Left cardiac atrium (tissue), 4 donors: ENCODE measurements at regions not wholly inside any gene's neighbourhood (a gene's known extent, or its start where the extent isn't known, plus 50 kb on each side); places are given as distances from the start of the nearest gene placed in this dataset.

Experiments used
- ATAC-seq, 2 donors: fragments of 200-7000 bp; cut with Tn5 transposase; one replicate each; pipeline ENCODE4 v1.9.1; 2020; ENCODE audit warnings: mild to moderate bottlenecking in 2 of 2, moderate library complexity in 2 of 2
- DNase-seq: peaks from one replicate; pipeline ENCODE4 v3.0.0-alpha.2; 2020
- intact Hi-C, 2 donors: fragments of 100-400 bp; cut with DNase I; formaldehyde crosslinking; loops; one replicate each; pipeline versions ENCODE4 v1.14.1 to v1.15.1; 2022 to 2023
- donor health status: DM: no; HTN: yes; CAD: no.
- donor health status: DM: no; HTN: yes; CAD: no; lungs with severe emphysema.
- donor health status: DM: yes; HTN: yes; CAD: no.
- donor health status: Dilated cardiomyopathy.

GRCh38 chr5:101440173-101440572 lies 537.1 kb upstream of the ST8SIA4 start:
- DNase-seq (no peak), ATAC-seq (no peak)
- intact Hi-C loops: no loop called here

GRCh38 chr5:101437351-101437750 lies 534.3 kb upstream of the ST8SIA4 start:
- intact Hi-C loops: no loop called here
- no peak for DNase-seq
- ATAC-seq: no peak

DNA sequence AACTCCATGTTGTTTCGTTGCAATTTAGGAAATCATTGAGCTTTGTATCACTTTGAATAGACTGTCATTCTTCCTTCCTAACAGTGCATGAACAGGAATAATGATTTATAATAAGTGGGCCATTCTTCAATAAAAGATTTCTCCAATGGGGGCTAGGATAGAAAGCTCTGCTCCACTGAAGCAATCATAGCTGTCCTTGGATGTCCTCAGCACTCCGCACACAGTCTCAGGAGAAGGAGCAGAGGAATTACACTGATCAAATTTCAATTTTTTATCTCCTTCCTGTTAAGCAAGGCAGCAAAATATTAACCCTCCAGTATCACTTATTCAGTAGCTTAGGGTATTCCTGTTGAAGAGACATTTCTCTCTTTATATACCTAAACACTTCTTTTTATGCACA lies 532.7 kb upstream of the ST8SIA4 start:
- DNase-seq: no peak
- intact Hi-C loops: no loop called here
- no peak for ATAC-seq

DNA sequence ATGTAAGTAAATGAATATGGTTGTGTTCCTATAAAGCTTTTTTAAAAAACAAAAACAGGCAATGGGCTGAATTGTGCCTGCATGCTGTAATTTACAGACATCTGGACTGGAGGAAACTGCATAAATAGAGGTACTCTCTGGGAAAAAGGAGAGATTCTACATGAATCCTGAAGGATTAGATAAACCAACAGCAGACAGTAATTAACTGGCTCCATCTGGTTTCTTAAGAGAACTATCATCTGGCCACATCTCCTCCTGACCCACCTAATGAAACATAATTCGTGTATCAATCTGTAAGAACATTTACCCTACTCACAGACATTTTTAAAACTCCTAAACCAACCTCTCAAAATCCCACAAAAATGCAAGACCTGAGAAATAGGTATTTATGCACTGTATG lies 528.1 kb upstream of the ST8SIA4 start:
- intact Hi-C loops: no loop called here
- DNase-seq: no peak
- no peak for ATAC-seq

DNA sequence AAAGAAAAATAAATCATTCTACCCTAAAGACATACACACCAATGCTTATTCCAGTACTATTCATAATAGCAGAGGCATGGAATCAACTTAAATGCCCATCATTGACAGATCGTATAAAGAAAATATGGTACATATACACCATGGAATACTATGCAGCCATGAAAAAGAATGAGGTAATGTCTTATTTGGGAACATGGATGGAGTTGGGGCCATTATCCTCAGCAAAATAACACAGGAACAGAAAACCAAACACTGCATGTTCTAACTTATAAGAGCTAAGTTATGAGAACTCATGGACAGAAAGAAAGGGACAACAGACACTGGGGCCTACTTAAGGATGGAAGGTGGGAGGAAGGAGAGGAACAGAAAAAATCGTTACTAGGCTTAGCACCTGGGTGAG lies 527.5 kb upstream of the ST8SIA4 start:
- DNase-seq: no peak
- ATAC-seq: no peak
- intact Hi-C loops: no loop called here

DNA sequence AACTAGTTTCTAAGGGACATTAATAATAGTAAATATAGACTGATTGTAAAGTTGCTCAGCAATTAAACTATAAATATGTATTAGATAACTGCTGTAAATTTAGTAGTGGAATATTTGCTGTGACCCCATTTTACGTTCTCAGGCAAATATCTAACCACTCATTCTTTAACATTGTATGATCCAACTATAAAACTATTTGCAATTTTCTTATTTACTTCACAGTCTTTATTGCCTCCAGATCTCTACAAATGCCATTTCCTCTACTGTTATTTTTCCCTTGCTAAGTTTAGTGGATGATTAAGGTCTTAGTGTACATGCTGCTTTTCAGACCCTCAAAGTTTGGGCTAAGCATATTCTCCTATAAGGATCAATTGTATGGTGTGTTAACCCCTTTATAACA lies 526.2 kb upstream of the ST8SIA4 start:
- ATAC-seq (no peak), DNase-seq (no peak)
- intact Hi-C loops: no loop called here

GRCh38 chr5:101425339-101425859 lies 522.3 kb upstream of the ST8SIA4 start:
- no peak for ATAC-seq
- intact Hi-C loops: no loop called here
- no peak for DNase-seq

DNA sequence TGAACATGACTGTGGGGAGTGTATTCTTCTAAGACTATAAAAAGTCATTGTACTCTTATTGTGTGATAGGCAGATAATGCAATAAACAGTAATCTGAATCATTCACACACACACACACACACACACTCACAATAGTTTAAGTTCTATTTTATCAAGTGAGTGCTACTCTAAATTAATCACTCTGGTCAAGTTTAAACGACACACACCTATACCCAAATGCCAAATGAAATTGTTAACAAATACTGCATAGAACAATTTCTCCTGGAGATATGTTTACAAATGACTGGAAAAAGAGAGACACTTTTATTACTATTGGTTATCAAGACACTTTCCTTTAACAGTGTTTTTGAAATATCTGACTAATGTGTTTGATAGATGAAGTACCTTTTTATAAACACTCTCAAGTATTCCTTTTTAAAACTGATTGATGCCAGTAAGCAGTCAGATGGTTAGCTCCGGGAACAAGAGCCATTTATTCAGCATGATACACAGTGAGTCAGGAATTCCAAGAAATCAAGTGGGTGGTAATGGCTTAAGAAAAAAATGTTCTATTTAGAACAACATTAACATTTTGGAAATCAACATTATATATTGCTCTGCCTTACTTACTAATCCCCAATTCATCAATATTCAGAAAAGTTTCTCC lies 521.6 kb upstream of the ST8SIA4 start:
- ATAC-seq (peak in 1 of 2 donors; percentile 36), DNase-seq (no peak)
- intact Hi-C loops: no loop called here

DNA sequence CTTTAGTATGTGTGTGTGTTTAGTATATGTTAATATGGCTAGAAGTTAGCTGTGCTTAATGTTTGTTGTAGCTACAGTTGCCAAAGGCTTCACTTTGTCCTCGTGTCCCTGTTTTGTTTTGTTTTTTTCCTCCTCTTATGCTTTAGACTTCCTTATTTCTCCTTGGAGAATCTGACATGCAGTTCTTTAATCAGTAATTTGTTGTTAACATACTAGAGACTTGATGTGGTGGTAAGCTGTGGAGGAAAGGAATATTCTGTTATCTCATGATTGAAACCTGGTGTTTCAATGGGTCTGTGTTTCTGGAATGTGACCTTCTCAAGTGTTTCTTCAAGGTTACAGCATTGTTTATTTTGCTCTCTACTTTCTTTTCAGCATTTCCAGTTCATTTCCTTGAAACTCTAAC lies 515.6 kb upstream of the ST8SIA4 start:
- DNase-seq (no peak), ATAC-seq (no peak)
- intact Hi-C loops: no loop called here

DNA sequence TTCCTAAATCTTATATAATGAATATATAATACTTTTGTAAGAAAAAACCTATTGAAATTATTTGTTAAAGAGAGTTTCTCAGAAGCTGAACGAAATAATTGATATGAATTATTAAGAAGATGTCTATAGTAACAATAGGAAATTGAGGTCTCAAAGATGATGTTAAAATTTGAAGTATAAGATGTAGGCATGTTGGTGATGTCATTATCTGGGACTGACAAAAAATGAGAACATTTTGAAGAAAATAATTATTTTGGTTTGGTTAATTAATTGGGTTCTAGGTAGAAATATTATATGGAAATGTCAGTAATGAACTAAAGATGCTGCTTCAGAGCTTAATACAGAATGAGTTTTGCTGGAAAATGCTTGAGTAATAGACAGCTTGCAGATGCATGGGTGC lies 501.4 kb upstream of the ST8SIA4 start:
- intact Hi-C loops: no loop called here
- ATAC-seq: no peak
- DNase-seq: no peak

GRCh38 chr5:101393795-101394450 lies 490.8 kb upstream of the ST8SIA4 start:
- intact Hi-C loops: no loop called here
- ATAC-seq (no peak), DNase-seq (no peak)

GRCh38 chr5:101390151-101390908 lies 487.2 kb upstream of the ST8SIA4 start:
- DNase-seq (no peak), ATAC-seq (peak in 1 of 2 donors; percentile 5)
- intact Hi-C loops: no loop called here

GRCh38 chr5:101385276-101385675 lies 482.2 kb upstream of the ST8SIA4 start:
- intact Hi-C loops: loop anchor here in 1 of 2 donors (10.0 kb wide), 1 partner anchor 950 kb away; no protein-coding TSS in a partner anchor
- DNase-seq (no peak), ATAC-seq (no peak)

- ATAC-seq (no peak), DNase-seq (no peak)
- intact Hi-C loops: no loop called here
These were observed 467.1 kb upstream of the ST8SIA4 start for GRCh38 chr5:101370181-101370580.

GRCh38 chr5:101364469-101364868 lies 461.4 kb upstream of the ST8SIA4 start:
- no peak for ATAC-seq
- intact Hi-C loops: no loop called here
- DNase-seq: no peak

DNA sequence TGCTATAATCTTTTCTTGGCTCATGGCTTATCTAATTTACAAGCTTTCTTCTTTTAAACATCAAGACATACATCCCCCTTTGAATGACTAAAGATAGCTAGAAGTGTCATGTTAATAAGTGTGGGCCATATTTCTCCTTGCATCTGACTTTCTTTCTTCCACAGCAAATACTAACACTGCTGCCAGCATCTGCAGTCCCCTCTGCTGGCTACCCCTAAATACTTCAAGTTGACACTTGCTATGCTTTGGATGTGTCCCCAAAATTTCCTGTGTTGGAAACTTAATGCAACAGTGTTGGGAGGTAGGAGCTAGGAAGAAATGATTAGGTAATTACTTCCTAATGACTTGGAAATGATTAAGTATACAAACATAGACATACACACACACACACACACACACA lies 459.0 kb upstream of the ST8SIA4 start:
- ATAC-seq (no peak), DNase-seq (no peak)
- intact Hi-C loops: no loop called here

GRCh38 chr5:101346906-101347305 lies 443.8 kb upstream of the ST8SIA4 start:
- intact Hi-C loops: no loop called here
- no peak for DNase-seq
- ATAC-seq: no peak

DNA sequence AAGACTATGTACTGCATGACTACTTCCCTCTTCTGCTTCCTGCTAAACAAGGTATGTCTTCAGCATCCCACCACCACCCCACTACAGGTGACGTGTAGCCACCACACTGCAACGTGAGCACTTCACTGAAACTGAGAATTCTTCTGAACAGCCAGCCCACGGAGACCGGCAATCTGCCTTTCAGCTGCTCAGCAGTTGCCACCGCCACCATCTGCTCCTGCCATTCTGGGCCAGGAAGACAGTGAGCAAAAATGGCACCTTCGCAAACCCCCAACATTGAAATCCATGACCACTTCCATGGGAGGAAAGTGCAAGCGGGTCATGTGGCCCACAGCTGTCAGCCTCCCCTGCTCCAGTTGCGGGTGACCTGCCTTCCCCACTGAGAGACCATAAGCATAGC lies 443.4 kb upstream of the ST8SIA4 start:
- DNase-seq: no peak
- no peak for ATAC-seq

GRCh38 chr5:101338226-101338625 lies 435.1 kb upstream of the ST8SIA4 start:
- ATAC-seq (no peak), DNase-seq (no peak)
- intact Hi-C loops: no loop called here

More for the DNA sequence above, 443.4 kb upstream of the ST8SIA4 start:
- intact Hi-C loops: no loop called here

GRCh38 chr5:101327816-101328215 lies 424.7 kb upstream of the ST8SIA4 start:
- ATAC-seq (no peak), DNase-seq (no peak)
- intact Hi-C loops: no loop called here
